ENCODE measurements at regions not wholly inside any gene's neighbourhood (a gene's known extent, or its start where the extent isn't known, plus 50 kb on each side); places are given as distances from the start of the nearest gene placed in this dataset.

DNA sequence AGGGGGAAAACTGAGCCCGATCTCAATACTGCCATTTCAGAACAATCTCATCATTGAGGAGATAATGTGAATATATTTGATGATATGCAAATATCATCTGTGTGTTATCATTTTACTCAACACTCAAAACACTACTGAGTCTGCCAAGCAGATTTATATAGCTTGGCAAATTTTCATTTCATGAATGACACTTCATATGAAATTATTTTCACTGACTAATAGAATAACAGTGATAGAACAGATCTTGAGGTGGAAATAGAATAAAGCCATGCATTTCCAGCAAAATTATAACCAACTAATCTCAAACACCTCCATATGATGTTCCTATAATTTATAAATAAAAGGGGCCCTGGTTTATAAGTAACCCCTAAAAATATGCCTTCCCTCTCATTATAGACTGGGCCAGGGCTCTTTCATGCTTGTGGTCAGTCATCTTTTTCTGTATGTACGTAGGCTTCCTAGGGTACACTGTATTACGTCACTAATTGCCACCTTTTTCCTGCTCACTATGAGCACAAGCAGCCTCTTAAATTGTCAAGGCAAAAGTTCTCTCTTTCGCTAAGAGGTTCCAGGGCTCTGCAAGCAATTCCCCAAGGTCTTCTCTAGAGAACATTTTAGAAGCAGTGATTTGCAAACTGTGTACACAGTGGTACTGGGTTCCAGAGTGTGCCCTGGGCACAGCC, 197.1 kb upstream of the FOXN3 start:
- H3K9me2 ChIP-seq (ENCODE audit: insufficient read depth, low read length): no peaks in the 10 kb centered on the region
- H2AFZ ChIP-seq (ENCODE audit: low read depth, low read length): no peak overlapping the region
- no peaks in the 10 kb centered on the region for H3K36me3 ChIP-seq (ENCODE audit: insufficient read depth, low read length)
- no peaks in the 10 kb centered on the region for H3K9me3 ChIP-seq (ENCODE audit: low read length)
- no peak overlapping the region for H3K4me3 ChIP-seq (ENCODE audit: low read length)
- no peak overlapping the region for H3K9ac ChIP-seq (ENCODE audit: low read length)
- H3K27me3 ChIP-seq (ENCODE audit: insufficient read depth, low read depth, low read length): no peaks in the 10 kb centered on the region
- no peak overlapping the region for H3K27ac ChIP-seq (ENCODE audit: low read length)
- TF ChIP-seq POLR2AphosphoS5 (IDR thresholded peaks at IDR 0.05): no peak
- TF ChIP-seq MXI1 (conservative IDR thresholded peaks at IDR 0.05; ENCODE audit: poor library complexity, severe bottlenecking): no peak
- no peak for TF ChIP-seq RAD21 (conservative IDR thresholded peaks at IDR 0.05)
- no peak for TF ChIP-seq SMC3 (conservative IDR thresholded peaks at IDR 0.05; ENCODE audit: poor library complexity)
- TF ChIP-seq EZH2 (IDR thresholded peaks at IDR 0.05; ENCODE audit: borderline replicate concordance, insufficient read depth, low read length, poor library complexity, severe bottlenecking): no peak
- TF ChIP-seq TAF1 (IDR thresholded peaks at IDR 0.05; ENCODE audit: low read depth): no peak
- TF ChIP-seq EP300 (conservative IDR thresholded peaks at IDR 0.05; ENCODE audit: poor library complexity, severe bottlenecking): no peak
- TF ChIP-seq, protein P1, sequence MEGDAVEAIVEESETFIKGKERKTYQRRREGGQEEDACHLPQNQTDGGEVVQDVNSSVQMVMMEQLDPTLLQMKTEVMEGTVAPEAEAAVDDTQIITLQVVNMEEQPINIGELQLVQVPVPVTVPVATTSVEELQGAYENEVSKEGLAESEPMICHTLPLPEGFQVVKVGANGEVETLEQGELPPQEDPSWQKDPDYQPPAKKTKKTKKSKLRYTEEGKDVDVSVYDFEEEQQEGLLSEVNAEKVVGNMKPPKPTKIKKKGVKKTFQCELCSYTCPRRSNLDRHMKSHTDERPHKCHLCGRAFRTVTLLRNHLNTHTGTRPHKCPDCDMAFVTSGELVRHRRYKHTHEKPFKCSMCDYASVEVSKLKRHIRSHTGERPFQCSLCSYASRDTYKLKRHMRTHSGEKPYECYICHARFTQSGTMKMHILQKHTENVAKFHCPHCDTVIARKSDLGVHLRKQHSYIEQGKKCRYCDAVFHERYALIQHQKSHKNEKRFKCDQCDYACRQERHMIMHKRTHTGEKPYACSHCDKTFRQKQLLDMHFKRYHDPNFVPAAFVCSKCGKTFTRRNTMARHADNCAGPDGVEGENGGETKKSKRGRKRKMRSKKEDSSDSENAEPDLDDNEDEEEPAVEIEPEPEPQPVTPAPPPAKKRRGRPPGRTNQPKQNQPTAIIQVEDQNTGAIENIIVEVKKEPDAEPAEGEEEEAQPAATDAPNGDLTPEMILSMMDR (IDR thresholded peaks at IDR 0.05; ENCODE audit: poor library complexity, severe bottlenecking): no peak
- TF ChIP-seq, protein P2, sequence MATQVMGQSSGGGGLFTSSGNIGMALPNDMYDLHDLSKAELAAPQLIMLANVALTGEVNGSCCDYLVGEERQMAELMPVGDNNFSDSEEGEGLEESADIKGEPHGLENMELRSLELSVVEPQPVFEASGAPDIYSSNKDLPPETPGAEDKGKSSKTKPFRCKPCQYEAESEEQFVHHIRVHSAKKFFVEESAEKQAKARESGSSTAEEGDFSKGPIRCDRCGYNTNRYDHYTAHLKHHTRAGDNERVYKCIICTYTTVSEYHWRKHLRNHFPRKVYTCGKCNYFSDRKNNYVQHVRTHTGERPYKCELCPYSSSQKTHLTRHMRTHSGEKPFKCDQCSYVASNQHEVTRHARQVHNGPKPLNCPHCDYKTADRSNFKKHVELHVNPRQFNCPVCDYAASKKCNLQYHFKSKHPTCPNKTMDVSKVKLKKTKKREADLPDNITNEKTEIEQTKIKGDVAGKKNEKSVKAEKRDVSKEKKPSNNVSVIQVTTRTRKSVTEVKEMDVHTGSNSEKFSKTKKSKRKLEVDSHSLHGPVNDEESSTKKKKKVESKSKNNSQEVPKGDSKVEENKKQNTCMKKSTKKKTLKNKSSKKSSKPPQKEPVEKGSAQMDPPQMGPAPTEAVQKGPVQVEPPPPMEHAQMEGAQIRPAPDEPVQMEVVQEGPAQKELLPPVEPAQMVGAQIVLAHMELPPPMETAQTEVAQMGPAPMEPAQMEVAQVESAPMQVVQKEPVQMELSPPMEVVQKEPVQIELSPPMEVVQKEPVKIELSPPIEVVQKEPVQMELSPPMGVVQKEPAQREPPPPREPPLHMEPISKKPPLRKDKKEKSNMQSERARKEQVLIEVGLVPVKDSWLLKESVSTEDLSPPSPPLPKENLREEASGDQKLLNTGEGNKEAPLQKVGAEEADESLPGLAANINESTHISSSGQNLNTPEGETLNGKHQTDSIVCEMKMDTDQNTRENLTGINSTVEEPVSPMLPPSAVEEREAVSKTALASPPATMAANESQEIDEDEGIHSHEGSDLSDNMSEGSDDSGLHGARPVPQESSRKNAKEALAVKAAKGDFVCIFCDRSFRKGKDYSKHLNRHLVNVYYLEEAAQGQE (IDR thresholded peaks at IDR 0.05; ENCODE audit: borderline replicate concordance): no peak
- no peaks in the 10 kb centered on the region for H3F3A ChIP-seq (ENCODE audit: insufficient read depth, low read length, poor library complexity, severe bottlenecking)
- no peaks in the 10 kb centered on the region for H4K20me1 ChIP-seq (ENCODE audit: insufficient read depth)
- H3K79me2 ChIP-seq (replicated peaks; ENCODE audit: insufficient read depth, low read length): no peaks in the 10 kb centered on the region
- no peak overlapping the region for H3K4me2 ChIP-seq (ENCODE audit: low read length)

DNA sequence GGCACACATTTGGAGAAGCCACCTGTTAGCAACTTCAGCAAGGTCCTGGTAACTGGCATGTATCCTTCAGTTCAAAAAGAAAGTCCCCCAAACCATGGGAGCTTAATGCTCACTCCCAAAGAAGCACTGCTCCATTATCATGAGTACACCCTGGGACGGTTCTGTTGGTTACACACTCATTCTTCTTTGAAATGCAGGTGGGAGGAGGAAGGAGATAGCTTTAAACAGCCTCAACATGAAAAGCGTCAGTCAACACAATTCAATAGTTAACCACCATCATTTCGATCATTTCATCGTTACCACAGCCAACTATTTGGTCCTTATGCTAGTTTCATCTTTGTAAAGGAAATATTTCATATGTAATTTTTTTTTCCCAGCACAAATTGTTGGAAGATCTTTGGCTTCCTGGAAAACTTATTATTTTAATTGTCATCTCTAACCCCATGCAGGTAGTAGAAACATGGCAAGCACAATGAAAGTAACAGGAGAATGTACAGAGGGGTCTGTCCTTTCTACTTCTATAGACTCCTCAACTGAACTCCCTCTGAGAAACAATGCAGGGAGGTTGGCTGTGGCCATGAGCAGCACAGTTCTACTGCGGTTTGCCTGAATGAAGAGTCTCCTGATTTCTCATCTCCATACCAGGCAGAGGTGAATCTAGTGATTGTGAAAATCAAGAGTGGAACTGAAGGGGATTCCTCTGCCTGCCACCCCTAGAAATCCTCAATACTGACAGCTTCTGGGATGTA, 196.4 kb upstream of the FOXN3 start:
- Histone ChIP-seq H3K27me3 (ENCODE audit: insufficient read depth, low read depth, low read length) (no peaks in the 10 kb centered on the region), H2AFZ (ENCODE audit: low read depth, low read length) (no peak overlapping the region), H3K4me2 (ENCODE audit: low read length) (no peak overlapping the region), H3K9me2 (ENCODE audit: insufficient read depth, low read length) (no peaks in the 10 kb centered on the region), H3K27ac (ENCODE audit: low read length) (no peak overlapping the region), H3K79me2 (replicated peaks; ENCODE audit: insufficient read depth, low read length) (no peaks in the 10 kb centered on the region), H3K9ac (ENCODE audit: low read length) (no peak overlapping the region), H3K36me3 (ENCODE audit: insufficient read depth, low read length) (no peaks in the 10 kb centered on the region), H3K4me3 (ENCODE audit: low read length) (no peak overlapping the region), H3K9me3 (ENCODE audit: low read length) (no peaks in the 10 kb centered on the region), H4K20me1 (ENCODE audit: insufficient read depth) (no peaks in the 10 kb centered on the region), H3F3A (ENCODE audit: insufficient read depth, low read length, poor library complexity, severe bottlenecking) (no peaks in the 10 kb centered on the region)
- TF ChIP-seq EZH2 (IDR thresholded peaks at IDR 0.05; ENCODE audit: borderline replicate concordance, insufficient read depth, low read length, poor library complexity, severe bottlenecking): no peak
- no peak for TF ChIP-seq RAD21 (conservative IDR thresholded peaks at IDR 0.05)
- TF ChIP-seq, protein P2 (IDR thresholded peaks at IDR 0.05; ENCODE audit: borderline replicate concordance): no peak
- no peak for TF ChIP-seq EP300 (conservative IDR thresholded peaks at IDR 0.05; ENCODE audit: poor library complexity, severe bottlenecking)
- no peak for TF ChIP-seq TAF1 (IDR thresholded peaks at IDR 0.05; ENCODE audit: low read depth)
- TF ChIP-seq POLR2AphosphoS5 (IDR thresholded peaks at IDR 0.05): no peak
- TF ChIP-seq, protein P1 (IDR thresholded peaks at IDR 0.05; ENCODE audit: poor library complexity, severe bottlenecking): no peak
- TF ChIP-seq MXI1 (conservative IDR thresholded peaks at IDR 0.05; ENCODE audit: poor library complexity, severe bottlenecking): no peak
- TF ChIP-seq SMC3 (conservative IDR thresholded peaks at IDR 0.05; ENCODE audit: poor library complexity): no peak

Measured in neural cell (in vitro differentiated cells).